ENCODE measurements at regions not wholly inside any gene's neighbourhood (a gene's known extent, or its start where the extent isn't known, plus 50 kb on each side); places are given as distances from the start of the nearest gene placed in this dataset.

GRCh38 chr3:113094337-113095221, 103.8 kb downstream of the GTPBP8 start:
- no peak for TF ChIP-seq CTCF (IDR thresholded peaks at IDR 0.05; ENCODE audit: borderline replicate concordance)
- DNase-seq = no peak
- Histone ChIP-seq H3K4me1 (no peaks in the 10 kb centered on the region), H3K27ac (replicated peaks) (no peak overlapping the region), H3K36me3 (no peaks in the 10 kb centered on the region), H3K4me3 (no peak overlapping the region), H3K27me3 (ENCODE audit: low read depth) (no peaks in the 10 kb centered on the region), H3K9me3 (replicated peaks) (peaks cover 5% of the 10 kb centered on the region)
- intact Hi-C loops (cut with micrococcal nuclease) = no loop called here

GRCh38 chr3:113096188-113096892, 105.6 kb downstream of the GTPBP8 start:
- H3K9me3 ChIP-seq (replicated peaks) = peaks cover 10% of the 10 kb centered on the region
- no peak overlapping the region for H3K27ac ChIP-seq (replicated peaks)
- no peaks in the 10 kb centered on the region for H3K27me3 ChIP-seq (ENCODE audit: low read depth)
- no peak overlapping the region for H3K4me3 ChIP-seq
- no peaks in the 10 kb centered on the region for H3K36me3 ChIP-seq
- intact Hi-C loops (cut with micrococcal nuclease) = no loop called here
- DNase-seq = no peak
- TF ChIP-seq CTCF (IDR thresholded peaks at IDR 0.05; ENCODE audit: borderline replicate concordance) = no peak
- no peaks in the 10 kb centered on the region for H3K4me1 ChIP-seq

GRCh38 chr3:113097960-113098447, 107.2 kb downstream of the GTPBP8 start:
- no peak for DNase-seq
- H3K27ac ChIP-seq (replicated peaks) = no peak overlapping the region
- peaks cover 10% of the 10 kb centered on the region for H3K9me3 ChIP-seq (replicated peaks)
- H3K4me3 ChIP-seq = no peak overlapping the region
- intact Hi-C loops (cut with micrococcal nuclease) = no loop called here
- no peaks in the 10 kb centered on the region for H3K27me3 ChIP-seq (ENCODE audit: low read depth)
- H3K36me3 ChIP-seq = no peaks in the 10 kb centered on the region
- TF ChIP-seq CTCF (IDR thresholded peaks at IDR 0.05; ENCODE audit: borderline replicate concordance) = no peak
- H3K4me1 ChIP-seq = no peaks in the 10 kb centered on the region

- intact Hi-C loops (cut with micrococcal nuclease) = no loop called here
- H3K27ac ChIP-seq (replicated peaks) = no peak overlapping the region
- DNase-seq = no peak
- H3K36me3 ChIP-seq = no peaks in the 10 kb centered on the region
- H3K4me1 ChIP-seq = no peaks in the 10 kb centered on the region
- TF ChIP-seq CTCF (IDR thresholded peaks at IDR 0.05; ENCODE audit: borderline replicate concordance) = no peak
- no peak overlapping the region for H3K4me3 ChIP-seq
- H3K9me3 ChIP-seq (replicated peaks) = peaks cover 10% of the 10 kb centered on the region
- H3K27me3 ChIP-seq (ENCODE audit: low read depth) = no peaks in the 10 kb centered on the region
Observed at GRCh38 chr3:113100063-113100462, 109.3 kb downstream of the GTPBP8 start.

GRCh38 chr3:113103588-113103987, 107.8 kb upstream of the BOC start:
- Histone ChIP-seq H3K4me1 (no peaks in the 10 kb centered on the region), H3K27ac (replicated peaks) (no peak overlapping the region), H3K27me3 (ENCODE audit: low read depth) (no peaks in the 10 kb centered on the region), H3K9me3 (replicated peaks) (peaks cover 10% of the 10 kb centered on the region), H3K36me3 (no peaks in the 10 kb centered on the region), H3K4me3 (no peak overlapping the region)
- TF ChIP-seq CTCF (IDR thresholded peaks at IDR 0.05; ENCODE audit: borderline replicate concordance) = no peak
- no peak for DNase-seq
- intact Hi-C loops (cut with micrococcal nuclease) = no loop called here

All from left ventricle myocardium inferior (tissue), 1 donor.